GM20000 (cell line): ENCODE measurements at regions not wholly inside any gene's neighbourhood (a gene's known extent, or its start where the extent isn't known, plus 50 kb on each side); places are given as distances from the start of the nearest gene placed in this dataset.

Experiments
- DNase-seq: peaks from one replicate; pipeline ENCODE4 v3.0.0; 2012; ENCODE audit warnings: low spot score
- CTCF ChIP-seq: IDR thresholded peaks from 2 replicates; pipeline ENCODE4 v1.5.1; 2012; ENCODE audit warnings: mild to moderate bottlenecking, control low read depth; ENCODE audit errors: extremely low read depth, missing control alignments

GRCh38 chr11:120032766-120033390 is 105.0 kb downstream of the TRIM29 start:
- peak; percentile 2 for DNase-seq
- no peak for TF ChIP-seq CTCF

GRCh38 chr11:120031612-120032600 is 106.0 kb downstream of the TRIM29 start:
- no peak for DNase-seq

GRCh38 chr11:120031156-120031555 is 106.8 kb downstream of the TRIM29 start:
- no peak for TF ChIP-seq CTCF
- DNase-seq: no peak

More at GRCh38 chr11:120031612-120032600, 106.0 kb downstream of the TRIM29 start:
- no peak for TF ChIP-seq CTCF

- DNase-seq: no peak
- TF ChIP-seq CTCF: no peak
Measured at GRCh38 chr11:120030411-120030810, 107.5 kb downstream of the TRIM29 start.

- no peak for DNase-seq
- TF ChIP-seq CTCF: no peak
Measured at GRCh38 chr11:120029321-120029720, 108.6 kb downstream of the TRIM29 start.

- DNase-seq: no peak
- no peak for TF ChIP-seq CTCF
Measured at GRCh38 chr11:120028897-120029258, 109.0 kb downstream of the TRIM29 start.
